ENCODE measurements at regions not wholly inside any gene's neighbourhood (a gene's known extent, or its start where the extent isn't known, plus 50 kb on each side); places are given as distances from the start of the nearest gene placed in this dataset.

- in situ Hi-C loops (cut with MboI; ENCODE audit: low sequenced_read_pairs) (no loop called here), intact Hi-C loops (cut with micrococcal nuclease) (no loop called here), dilution Hi-C loops (cut with HindIII; ENCODE audit: low sequenced_read_pairs, unreplicated experiment) (no loop called here)
- no peaks in the 10 kb centered on the region for H3K79me1 ChIP-seq (ENCODE audit: low read depth in 1 of 2, low read length in 2 of 2)
- H3K4me3 ChIP-seq (ENCODE audit: insufficient read depth, low read depth, low read length): no peak overlapping the region
- H3K27ac ChIP-seq (ENCODE audit: insufficient read depth, low read length): no peak overlapping the region
- ChIA-PET POLR2A (ENCODE audit: unreplicated experiment) (no interaction called here), CTCF (no interaction called here)
- no peak overlapping the region for H2AFZ ChIP-seq (replicated peaks; ENCODE audit: low read length, poor library complexity)
- no peak overlapping the region for H2BK15ac ChIP-seq (ENCODE audit: low read depth, low read length)
- peaks cover 1% of the 10 kb centered on the region; the same call in 1 of the 2 replicates for H3K4me1 ChIP-seq (ENCODE audit: control insufficient read depth, insufficient read depth, low read length)
- DNase-seq (no peak), ATAC-seq (ENCODE audit: low read depth) (no peak)
- H3K14ac ChIP-seq (replicated peaks; ENCODE audit: low read depth, low read length): no peak overlapping the region
- no peak overlapping the region for H4K5ac ChIP-seq (ENCODE audit: low read depth, low read length)
- no peaks in the 10 kb centered on the region for H4K20me1 ChIP-seq (ENCODE audit: insufficient read depth, low read length)
- WGBS, 2 experiments (ENCODE audit: extremely low coverage in 2 of 2, insufficient read length in 1 of 2): no CpG with 5 or more reads among the region's 5 CpGs
- no peak overlapping the region for H2BK20ac ChIP-seq (ENCODE audit: low read depth, low read length)
- no peak overlapping the region for H2BK120ac ChIP-seq (ENCODE audit: low read depth, low read length)
- no peaks in the 10 kb centered on the region for H3K36me3 ChIP-seq (ENCODE audit: control insufficient read depth, insufficient read depth, low read length)
- peaks cover 6% of the 10 kb centered on the region for H3K9me1 ChIP-seq (ENCODE audit: insufficient read depth, low read length)
- H2AK9ac ChIP-seq (replicated peaks; ENCODE audit: low read depth, low read length, poor library complexity): no peak overlapping the region
- no peak overlapping the region for H3K9ac ChIP-seq (ENCODE audit: low read depth, low read length)
- H3K23ac ChIP-seq (ENCODE audit: low read depth, low read length): no peak overlapping the region
- H3K9me3 ChIP-seq (ENCODE audit: control insufficient read depth, insufficient read depth, low read length): no peaks in the 10 kb centered on the region
- TF ChIP-seq MAZ (IDR thresholded peaks at IDR 0.05; ENCODE audit: borderline replicate concordance, low read depth, low read length) (no peak), CTCF (conservative IDR thresholded peaks at IDR 0.05; ENCODE audit: low read depth, low read length) (no peak), ELK1 (IDR thresholded peaks at IDR 0.05; ENCODE audit: borderline replicate concordance, low read depth, low read length) (no peak), MXI1 (IDR thresholded peaks at IDR 0.05; ENCODE audit: borderline replicate concordance, low read depth, low read length) (no peak), RFX5 (IDR thresholded peaks at IDR 0.05; ENCODE audit: low read depth, low read length) (no peak), CHD1 (IDR thresholded peaks at IDR 0.05; ENCODE audit: low read depth, low read length) (no peak), BHLHE40 (IDR thresholded peaks at IDR 0.05; ENCODE audit: low read depth, low read length) (no peak), RCOR1 (IDR thresholded peaks at IDR 0.05; ENCODE audit: insufficient replicate concordance, low read length) (no peak), CEBPB (IDR thresholded peaks at IDR 0.05; ENCODE audit: low read depth, low read length) (no peak), MAFK (IDR thresholded peaks at IDR 0.05; ENCODE audit: low read depth, low read length) (no peak), USF2 (IDR thresholded peaks at IDR 0.05; ENCODE audit: low read depth, low read length) (no peak), POLR2A (IDR thresholded peaks at IDR 0.05; ENCODE audit: low read depth, low read length) (no peak), NFE2L2 (IDR thresholded peaks at IDR 0.05; ENCODE audit: low read depth, low read length) (no peak), RAD21 (IDR thresholded peaks at IDR 0.05; ENCODE audit: low read length) (no peak), SMC3 (IDR thresholded peaks at IDR 0.05; ENCODE audit: low read depth, low read length) (no peak), FOS (IDR thresholded peaks at IDR 0.05; ENCODE audit: low read depth, low read length) (no peak)
- no peak overlapping the region for H2BK5ac ChIP-seq (ENCODE audit: low read depth, low read length, poor library complexity, severe bottlenecking)
- H3K18ac ChIP-seq (ENCODE audit: low read depth, low read length): no peak overlapping the region
- no peak overlapping the region for H3K4me2 ChIP-seq (ENCODE audit: low read depth, low read length)
- peaks cover 9% of the 10 kb centered on the region for H3K27me3 ChIP-seq (ENCODE audit: control insufficient read depth, insufficient read depth, low read length)
- no peak overlapping the region for H2AK5ac ChIP-seq (ENCODE audit: low read depth, low read length)
- no peak overlapping the region for H3K4ac ChIP-seq (ENCODE audit: low read depth, low read length)
- H3K56ac ChIP-seq (ENCODE audit: extremely low read depth, insufficient read depth, low read length): no peak overlapping the region
- H4K8ac ChIP-seq (ENCODE audit: low read depth in 2 of 2, low read length in 2 of 2): no peak overlapping the region
- H4K91ac ChIP-seq (ENCODE audit: insufficient read depth, low read depth, low read length): no peak overlapping the region
- BruUV-seq (replicated peaks): no TSS peak
Measured at GRCh38 chr22:44601725-44602124, 100.3 kb upstream of the PRR5 start.
